K562 (cell line): ENCODE measurements at regions not wholly inside any gene's neighbourhood (a gene's known extent, or its start where the extent isn't known, plus 50 kb on each side); places are given as distances from the start of the nearest gene placed in this dataset.

Experiments used
- AFF4 ChIP-seq: sonication (generic); formaldehyde crosslinking; IDR thresholded peaks from 2 replicates; pipeline ENCODE4 v1.8.0; 2023; ENCODE audit warnings: mild to moderate bottlenecking, missing genetic modification reagents
- KDM1A ChIP-seq, 2 experiments: fragments of 450-650 bp; IDR thresholded peaks; 2 replicates each; pipeline ENCODE4 v1.6.1; 2016; ENCODE audit warnings: mild to moderate bottlenecking in 2 of 2
- LARP7 ChIP-seq: fragments of 450-650 bp; IDR thresholded peaks from 2 replicates; pipeline ENCODE4 v1.6.1; 2016
- MCM5 ChIP-seq: fragments of 450-650 bp; IDR thresholded peaks from 2 replicates; pipeline ENCODE4 v1.6.1; 2016; ENCODE audit warnings: low read depth
- MYC ChIP-seq, 2 experiments: fragments of 250-450 bp in 1 of 2; sonication (Bioruptor Pico) in 1 of 2; IDR thresholded peaks; 2 replicates each; pipeline versions ENCODE4 v1.5.1 to v1.6.1; 2012 to 2021; ENCODE audit warnings: low read depth in 2 of 2, borderline replicate concordance in 1 of 2, improper control_type of control experiment in 1 of 2, low read length in 1 of 2, mild to moderate bottlenecking in 1 of 2, moderate library complexity in 1 of 2
- POLR2A ChIP-seq: fragments of 450-650 bp; conservative IDR thresholded peaks from 2 replicates; pipeline ENCODE4 v1.6.1; 2016
- PREB ChIP-seq: sonication (generic); formaldehyde crosslinking; IDR thresholded peaks from 2 replicates; pipeline ENCODE4 v1.8.1; 2023; ENCODE audit warnings: mild to moderate bottlenecking, missing genetic modification reagents
- SMC3 ChIP-seq: conservative IDR thresholded peaks from 2 replicates; pipeline ENCODE4 v1.6.1; 2011; ENCODE audit warnings: low read depth, low read length, improper control_type of control experiment; ENCODE audit not compliant: insufficient read depth
- ZNF384 ChIP-seq: IDR thresholded peaks from 2 replicates; pipeline ENCODE4 v1.6.1; 2012; ENCODE audit warnings: low read depth, low read length, improper control_type of control experiment
- TF ChIP-seq, protein P1 (sequence below), 3 experiments: fragments of 200-800 bp in 1 of 3; fragments of 250-450 bp in 1 of 3; fragments of 450-650 bp in 1 of 3; sonication (Bioruptor Pico) in 1 of 3; sonication (Bioruptor generic) in 1 of 3; formaldehyde crosslinking in 1 of 3; IDR thresholded peaks; 2 replicates each; pipeline versions ENCODE4 v1.6.1 to v1.8.0; 2016 to 2022; ENCODE audit warnings: mild to moderate bottlenecking in 2 of 3, missing genetic modification characterization in 2 of 3, missing compliant biosample characterization in 1 of 3, moderate library complexity in 1 of 3
- TF ChIP-seq, protein P2 (sequence below), 3 experiments: IDR thresholded peaks in 2 of 3; conservative IDR thresholded peaks in 1 of 3; 2 replicates each; pipeline ENCODE4 v1.5.1; 2011 to 2012; ENCODE audit warnings: low read length in 3 of 3, mild to moderate bottlenecking in 3 of 3, control low read depth in 2 of 3, improper control_type of control experiment in 1 of 3, inconsistent platforms in 1 of 3, low read depth in 1 of 3, mixed read lengths in 1 of 3, moderate library complexity in 1 of 3; ENCODE audit not compliant: insufficient read depth in 2 of 3

- TF ChIP-seq MYC (IDR thresholded peaks at IDR 0.05; ENCODE audit: low read depth, low read length), result no peak
- TF ChIP-seq MYC (CRISPR knock-in tag; IDR thresholded peaks at IDR 0.05; ENCODE audit: borderline replicate concordance, low read depth), result no peak
- no peak for TF ChIP-seq LARP7
- TF ChIP-seq, protein P1, sequence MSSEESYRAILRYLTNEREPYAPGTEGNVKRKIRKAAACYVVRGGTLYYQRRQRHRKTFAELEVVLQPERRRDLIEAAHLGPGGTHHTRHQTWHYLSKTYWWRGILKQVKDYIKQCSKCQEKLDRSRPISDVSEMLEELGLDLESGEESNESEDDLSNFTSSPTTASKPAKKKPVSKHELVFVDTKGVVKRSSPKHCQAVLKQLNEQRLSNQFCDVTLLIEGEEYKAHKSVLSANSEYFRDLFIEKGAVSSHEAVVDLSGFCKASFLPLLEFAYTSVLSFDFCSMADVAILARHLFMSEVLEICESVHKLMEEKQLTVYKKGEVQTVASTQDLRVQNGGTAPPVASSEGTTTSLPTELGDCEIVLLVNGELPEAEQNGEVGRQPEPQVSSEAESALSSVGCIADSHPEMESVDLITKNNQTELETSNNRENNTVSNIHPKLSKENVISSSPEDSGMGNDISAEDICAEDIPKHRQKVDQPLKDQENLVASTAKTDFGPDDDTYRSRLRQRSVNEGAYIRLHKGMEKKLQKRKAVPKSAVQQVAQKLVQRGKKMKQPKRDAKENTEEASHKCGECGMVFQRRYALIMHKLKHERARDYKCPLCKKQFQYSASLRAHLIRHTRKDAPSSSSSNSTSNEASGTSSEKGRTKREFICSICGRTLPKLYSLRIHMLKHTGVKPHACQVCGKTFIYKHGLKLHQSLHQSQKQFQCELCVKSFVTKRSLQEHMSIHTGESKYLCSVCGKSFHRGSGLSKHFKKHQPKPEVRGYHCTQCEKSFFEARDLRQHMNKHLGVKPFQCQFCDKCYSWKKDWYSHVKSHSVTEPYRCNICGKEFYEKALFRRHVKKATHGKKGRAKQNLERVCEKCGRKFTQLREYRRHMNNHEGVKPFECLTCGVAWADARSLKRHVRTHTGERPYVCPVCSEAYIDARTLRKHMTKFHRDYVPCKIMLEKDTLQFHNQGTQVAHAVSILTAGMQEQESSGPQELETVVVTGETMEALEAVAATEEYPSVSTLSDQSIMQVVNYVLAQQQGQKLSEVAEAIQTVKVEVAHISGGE (CRISPR knock-in tag; IDR thresholded peaks at IDR 0.05), result no peak
- TF ChIP-seq KDM1A (IDR thresholded peaks at IDR 0.05), result no peak
- no peak for TF ChIP-seq ZNF384
- TF ChIP-seq, protein P2, sequence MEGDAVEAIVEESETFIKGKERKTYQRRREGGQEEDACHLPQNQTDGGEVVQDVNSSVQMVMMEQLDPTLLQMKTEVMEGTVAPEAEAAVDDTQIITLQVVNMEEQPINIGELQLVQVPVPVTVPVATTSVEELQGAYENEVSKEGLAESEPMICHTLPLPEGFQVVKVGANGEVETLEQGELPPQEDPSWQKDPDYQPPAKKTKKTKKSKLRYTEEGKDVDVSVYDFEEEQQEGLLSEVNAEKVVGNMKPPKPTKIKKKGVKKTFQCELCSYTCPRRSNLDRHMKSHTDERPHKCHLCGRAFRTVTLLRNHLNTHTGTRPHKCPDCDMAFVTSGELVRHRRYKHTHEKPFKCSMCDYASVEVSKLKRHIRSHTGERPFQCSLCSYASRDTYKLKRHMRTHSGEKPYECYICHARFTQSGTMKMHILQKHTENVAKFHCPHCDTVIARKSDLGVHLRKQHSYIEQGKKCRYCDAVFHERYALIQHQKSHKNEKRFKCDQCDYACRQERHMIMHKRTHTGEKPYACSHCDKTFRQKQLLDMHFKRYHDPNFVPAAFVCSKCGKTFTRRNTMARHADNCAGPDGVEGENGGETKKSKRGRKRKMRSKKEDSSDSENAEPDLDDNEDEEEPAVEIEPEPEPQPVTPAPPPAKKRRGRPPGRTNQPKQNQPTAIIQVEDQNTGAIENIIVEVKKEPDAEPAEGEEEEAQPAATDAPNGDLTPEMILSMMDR (IDR thresholded peaks at IDR 0.05 in 2 of 3, conservative IDR thresholded peaks at IDR 0.05 in 1 of 3; ENCODE audit: insufficient read depth in 2 of 3, low read depth in 1 of 3, low read length in 3 of 3), result no peak
- TF ChIP-seq POLR2A, result no peak
- no peak for TF ChIP-seq AFF4 (CRISPR knock-in tag)
- no peak for TF ChIP-seq SMC3
- TF ChIP-seq MCM5, result no peak
- TF ChIP-seq PREB (CRISPR knock-in tag), result no peak
Measured at GRCh38 chr6:23323897-23324296, 754.5 kb downstream of the HDGFL1 start.
